ENCODE measurements at regions not wholly inside any gene's neighbourhood (a gene's known extent, or its start where the extent isn't known, plus 50 kb on each side); places are given as distances from the start of the nearest gene placed in this dataset.

- H3K4me3 ChIP-seq (ENCODE audit: control insufficient read depth, low read depth, low read length): no peak overlapping the region
- DNase-seq (ENCODE audit: low read depth): no peak
- no peak for TF ChIP-seq CTCF (IDR thresholded peaks at IDR 0.05; ENCODE audit: control insufficient read depth, insufficient read depth, low read depth, low read length, missing control alignments)
Observed at GRCh38 chr7:25852211-25852938, 299.6 kb upstream of the NFE2L3 start.

GRCh38 chr7:25852939-25853271 lies 299.1 kb upstream of the NFE2L3 start:
- TF ChIP-seq CTCF (IDR thresholded peaks at IDR 0.05; ENCODE audit: control insufficient read depth, insufficient read depth, low read depth, low read length, missing control alignments): no peak

DNA sequence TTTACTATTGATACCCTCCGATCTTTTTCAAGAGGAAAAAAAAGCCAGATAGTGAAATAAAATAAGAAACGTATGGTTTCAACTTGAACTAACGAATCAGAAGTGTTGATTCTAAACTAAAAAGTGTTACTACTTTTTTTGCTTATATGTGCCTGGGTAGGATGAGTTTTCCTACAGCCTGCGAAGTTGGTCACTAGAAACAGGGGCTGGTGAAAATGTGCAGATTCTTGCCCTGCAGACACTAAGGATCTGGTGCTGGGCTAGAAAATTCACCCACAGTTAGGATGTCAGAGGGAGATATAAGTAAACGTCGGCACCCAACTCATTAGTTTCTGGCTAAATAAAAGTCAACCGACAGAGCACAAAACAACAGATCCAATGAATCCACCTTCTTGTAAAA lies 298.7 kb upstream of the NFE2L3 start:
- no peak for TF ChIP-seq CTCF (IDR thresholded peaks at IDR 0.05; ENCODE audit: control insufficient read depth, insufficient read depth, low read depth, low read length, missing control alignments)
- H3K4me3 ChIP-seq (ENCODE audit: control insufficient read depth, low read depth, low read length): no peak overlapping the region
- DNase-seq (ENCODE audit: low read depth): no peak

More at GRCh38 chr7:25852939-25853271, 299.1 kb upstream of the NFE2L3 start:
- DNase-seq (ENCODE audit: low read depth): no peak
- no peak overlapping the region for H3K4me3 ChIP-seq (ENCODE audit: control insufficient read depth, low read depth, low read length)

GRCh38 chr7:25854059-25854458 lies 297.9 kb upstream of the NFE2L3 start:
- no peak overlapping the region for H3K4me3 ChIP-seq (ENCODE audit: control insufficient read depth, low read depth, low read length)
- TF ChIP-seq CTCF (IDR thresholded peaks at IDR 0.05; ENCODE audit: control insufficient read depth, insufficient read depth, low read depth, low read length, missing control alignments): no peak
- no peak for DNase-seq (ENCODE audit: low read depth)

DNA sequence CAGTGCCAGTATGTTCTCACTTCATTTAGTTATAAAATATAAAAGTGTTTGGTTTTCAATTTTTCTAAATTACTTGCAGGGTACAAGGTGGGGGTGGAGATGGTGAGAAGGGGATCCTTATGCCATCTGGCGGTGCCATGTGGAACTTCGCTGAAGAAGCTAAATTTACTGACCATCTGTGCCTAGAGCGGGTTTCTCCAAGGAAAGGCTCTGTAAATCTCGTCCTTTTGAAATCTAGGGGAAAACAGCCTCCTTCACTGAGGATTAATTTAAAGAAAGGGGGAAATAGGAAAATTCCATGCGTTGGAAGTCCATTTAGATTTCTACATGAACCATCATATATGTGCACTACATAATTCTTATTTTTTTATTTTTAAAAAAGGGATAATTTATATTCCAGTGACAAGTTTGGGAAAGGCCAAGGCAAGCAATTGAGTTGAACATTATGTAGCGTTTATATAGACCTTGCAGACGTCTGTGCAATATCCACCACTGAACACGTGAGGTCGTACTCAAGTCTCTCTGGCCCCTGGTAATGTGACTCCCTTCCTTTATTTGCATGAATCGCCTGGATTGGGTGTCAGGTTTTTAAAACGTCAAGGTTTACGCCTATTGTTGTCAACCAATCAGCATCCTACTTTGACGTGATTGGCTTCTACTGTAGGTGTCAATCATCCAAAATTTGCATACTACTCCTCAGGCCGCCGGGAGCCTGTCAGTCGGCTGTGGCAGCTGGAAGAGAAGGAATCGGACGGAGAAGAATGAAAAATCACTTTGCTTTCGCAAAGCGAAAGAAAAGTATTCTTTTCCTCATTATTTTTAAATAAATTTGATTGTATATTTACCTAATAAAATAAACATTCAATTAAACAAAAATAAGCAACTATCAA lies 297.1 kb upstream of the NFE2L3 start:
- no peak overlapping the region for H3K4me3 ChIP-seq (ENCODE audit: control insufficient read depth, low read depth, low read length)
- peak; percentile 99 for DNase-seq (ENCODE audit: low read depth)
- TF ChIP-seq CTCF (IDR thresholded peaks at IDR 0.05; ENCODE audit: control insufficient read depth, insufficient read depth, low read depth, low read length, missing control alignments): peak; percentile 77

GRCh38 chr7:25855854-25856782 lies 295.9 kb upstream of the NFE2L3 start:
- DNase-seq (ENCODE audit: low read depth): no peak
- TF ChIP-seq CTCF (IDR thresholded peaks at IDR 0.05; ENCODE audit: control insufficient read depth, insufficient read depth, low read depth, low read length, missing control alignments): no peak
- peak overlapping the region; percentile 58 for H3K4me3 ChIP-seq (ENCODE audit: control insufficient read depth, low read depth, low read length)
